K562 (cell line): ENCODE measurements at regions not wholly inside any gene's neighbourhood (a gene's known extent, or its start where the extent isn't known, plus 50 kb on each side); places are given as distances from the start of the nearest gene placed in this dataset.

Source experiments
- CBX5 ChIP-seq: IDR thresholded peaks from 2 replicates; pipeline ENCODE4 v1.6.1; 2014; ENCODE audit warnings: low read depth, borderline replicate concordance
- CTCF ChIP-seq, 3 experiments: IDR thresholded peaks in 2 of 3; conservative IDR thresholded peaks in 1 of 3; 2 replicates each; pipeline ENCODE4 v1.5.1; 2011 to 2012; ENCODE audit warnings: low read length in 3 of 3, mild to moderate bottlenecking in 3 of 3, control low read depth in 2 of 3, improper control_type of control experiment in 1 of 3, inconsistent platforms in 1 of 3, low read depth in 1 of 3, mixed read lengths in 1 of 3, moderate library complexity in 1 of 3; ENCODE audit not compliant: insufficient read depth in 2 of 3
- SPI1 ChIP-seq: IDR thresholded peaks from 2 replicates; pipeline ENCODE4 v1.6.1; 2011; ENCODE audit warnings: low read depth, low read length, control low read depth, borderline replicate concordance
- USF1 ChIP-seq: sonication (generic); formaldehyde crosslinking; IDR thresholded peaks from 2 replicates; pipeline ENCODE4 v1.9.0; 2022; ENCODE audit warnings: mild to moderate bottlenecking, missing genetic modification reagents

GRCh38 chr20:39830903-39831302 lies 858.1 kb downstream of the MAFB start:
- TF ChIP-seq USF1 (CRISPR knock-in tag): no peak
- TF ChIP-seq CTCF (IDR thresholded peaks at IDR 0.05 in 2 of 3, conservative IDR thresholded peaks at IDR 0.05 in 1 of 3; ENCODE audit: insufficient read depth in 2 of 3, low read depth in 1 of 3, low read length in 3 of 3): no peak
- TF ChIP-seq CBX5: no peak
- TF ChIP-seq SPI1: no peak
